HG03103 (cell line): ENCODE measurements at regions not wholly inside any gene's neighbourhood (a gene's known extent, or its start where the extent isn't known, plus 50 kb on each side); places are given as distances from the start of the nearest gene placed in this dataset.

Source experiments
- ATAC-seq: cut with Tn5 transposase; IDR thresholded peaks from one replicate; pipeline ENCODE4 v1.9.1; 2021; ENCODE audit warnings: low read depth; ENCODE audit not compliant: unreplicated experiment

GRCh38 chr1:37237948-37238347 is 203.6 kb upstream of the GRIK3 start:
- ATAC-seq, result no peak

DNA sequence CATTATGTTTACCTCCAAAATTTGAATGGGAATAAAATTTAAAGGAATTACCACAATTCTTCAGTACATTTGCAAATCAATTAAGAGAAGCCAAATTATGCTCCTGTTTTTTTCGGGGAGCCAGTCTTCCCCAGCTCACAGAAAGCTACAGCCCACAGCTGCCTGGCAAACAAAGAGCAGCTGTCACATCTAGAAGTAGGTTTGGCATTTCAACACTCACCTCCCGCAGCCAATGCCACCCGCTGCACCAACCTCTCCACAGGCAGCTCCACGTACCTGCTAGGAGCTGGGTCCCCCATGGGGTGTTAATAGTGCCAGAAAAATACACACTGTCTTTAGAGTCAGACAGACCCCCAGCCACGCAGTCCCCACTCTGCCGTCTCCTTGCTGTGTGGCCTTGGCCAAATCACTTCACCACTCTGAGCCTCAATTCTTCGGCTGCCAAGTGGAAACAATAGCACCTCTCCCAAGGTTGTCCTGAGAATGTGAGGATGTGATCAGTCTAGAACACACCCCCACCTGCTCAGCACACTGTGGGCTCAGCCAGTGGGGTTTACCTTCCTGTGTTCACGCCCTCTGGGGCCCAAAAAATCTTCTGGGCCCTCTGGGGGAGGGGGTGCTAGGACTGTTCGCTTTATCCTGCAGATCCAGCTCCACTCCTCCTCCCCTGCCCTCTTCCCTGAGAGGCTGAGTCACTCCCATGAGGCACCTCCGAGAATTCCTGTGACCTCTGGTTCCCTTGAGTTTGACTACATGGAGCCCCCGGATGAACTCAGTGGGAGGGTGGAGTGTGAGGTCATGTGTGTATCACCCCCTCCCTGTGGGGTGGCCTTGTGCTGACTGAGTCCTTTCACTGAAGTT is 204.3 kb upstream of the GRIK3 start:
- ATAC-seq, result no peak

GRCh38 chr1:37239225-37239740 is 205.0 kb upstream of the GRIK3 start:
- ATAC-seq, result no peak

DNA sequence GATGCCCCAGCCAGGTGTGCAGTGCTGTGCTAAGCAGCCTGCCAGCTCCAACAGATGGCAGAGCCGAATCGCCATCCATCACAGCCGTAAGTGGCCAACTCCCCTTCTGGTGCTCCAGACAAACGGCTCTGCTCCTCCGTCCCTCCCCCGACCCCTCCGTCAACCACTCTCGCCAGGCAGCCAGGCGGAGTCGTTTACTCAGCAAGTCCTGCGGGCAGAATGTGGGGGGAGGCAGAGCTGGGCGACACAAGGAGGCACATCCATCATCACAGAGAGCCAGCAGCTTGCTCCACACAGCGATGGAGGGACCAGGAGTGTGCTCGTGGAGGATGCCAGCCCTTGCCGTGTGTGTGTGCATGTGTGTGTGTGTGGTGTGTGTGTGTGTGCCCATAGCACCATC is 206.6 kb upstream of the GRIK3 start:
- no peak for ATAC-seq

- ATAC-seq, result no peak
Measured at GRCh38 chr1:37242501-37242900, 208.2 kb upstream of the GRIK3 start.

- ATAC-seq, result no peak
Measured at GRCh38 chr1:37243368-37244082, 209.2 kb upstream of the GRIK3 start.

DNA sequence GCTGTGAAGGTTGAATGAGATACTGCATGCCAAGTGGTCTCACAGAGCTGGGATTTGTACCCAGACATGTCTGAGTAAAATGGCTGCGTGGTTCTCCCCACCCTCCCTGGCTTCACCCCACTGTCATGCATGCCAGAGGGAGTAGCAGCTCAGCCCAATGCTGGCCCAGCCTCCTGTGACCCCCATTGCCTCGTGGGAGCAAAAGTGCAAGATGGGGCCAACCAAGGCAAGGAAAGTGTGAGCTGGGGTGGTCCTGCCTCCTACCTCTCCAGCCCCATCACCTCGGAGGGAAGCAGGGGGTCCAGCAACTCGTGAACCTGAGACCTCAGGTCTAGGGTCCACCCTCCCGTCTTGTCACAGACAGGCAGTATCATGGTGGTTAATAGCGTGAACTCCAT is 209.8 kb upstream of the GRIK3 start:
- no peak for ATAC-seq

DNA sequence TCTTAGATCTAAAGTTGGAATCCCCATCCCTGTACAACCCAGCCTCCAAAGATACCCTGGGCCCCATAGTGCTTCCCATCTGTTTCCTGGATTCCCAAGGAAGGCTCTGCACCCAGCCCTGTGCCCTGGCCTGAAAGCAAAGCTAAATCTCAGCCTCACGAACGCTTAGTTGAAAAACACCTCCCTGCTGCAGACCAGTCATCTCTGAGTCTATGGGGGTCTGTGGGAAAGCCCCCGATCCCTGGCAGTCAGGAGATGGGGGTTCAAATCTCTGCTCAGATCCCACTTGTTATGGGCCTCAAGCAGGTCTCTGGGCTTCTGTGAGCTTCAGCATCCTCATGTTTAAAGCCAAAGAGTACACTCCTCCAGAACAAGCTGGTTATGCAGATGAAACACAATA is 210.5 kb upstream of the GRIK3 start:
- no peak for ATAC-seq

- ATAC-seq, result no peak
Measured at GRCh38 chr1:37246631-37247030, 212.3 kb upstream of the GRIK3 start.

GRCh38 chr1:37250371-37250770 is 216.1 kb upstream of the GRIK3 start:
- ATAC-seq, result no peak

- no peak for ATAC-seq
Measured at GRCh38 chr1:37255136-37255795, 219.1 kb upstream of the ZC3H12A start.

DNA sequence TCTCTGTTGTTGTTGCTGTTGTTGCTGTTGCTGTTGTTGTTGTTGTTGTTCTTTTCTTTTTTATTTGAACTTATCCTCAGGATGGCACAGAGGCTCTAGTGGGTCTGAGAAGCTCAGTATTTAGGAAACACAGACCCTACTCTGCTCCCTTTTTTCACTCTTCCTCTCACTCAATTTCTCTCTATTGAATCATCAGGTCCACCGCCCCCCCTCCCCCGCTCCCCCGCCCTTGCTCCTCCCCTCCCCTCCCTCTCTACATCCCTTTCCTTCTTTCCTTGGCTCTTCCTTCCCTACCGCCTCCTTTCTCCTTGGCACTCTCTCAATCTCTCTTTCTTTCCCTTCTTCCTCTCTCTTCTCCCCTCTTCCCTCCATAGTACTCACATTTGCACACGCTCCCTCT is 218.5 kb upstream of the ZC3H12A start:
- ATAC-seq, result no peak

DNA sequence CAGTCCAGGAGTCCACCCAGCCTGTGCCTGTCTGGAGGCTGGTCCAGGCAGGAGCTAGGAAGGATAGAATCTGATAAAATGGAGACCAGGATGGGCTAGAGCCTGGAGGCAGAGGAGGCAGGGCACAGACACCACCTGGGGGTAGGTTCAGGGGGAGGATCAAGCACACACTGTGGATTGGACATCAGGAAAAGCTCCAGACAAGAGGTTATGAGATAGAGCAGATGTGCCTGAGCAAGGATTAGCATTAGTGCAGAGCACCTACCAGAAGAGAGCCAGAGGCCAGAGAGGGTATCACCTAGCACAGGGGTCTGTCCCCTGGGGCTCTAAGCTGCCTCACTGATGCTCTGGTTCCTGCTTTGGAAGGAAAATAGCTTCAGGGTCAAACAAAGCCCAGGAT is 216.7 kb upstream of the ZC3H12A start:
- ATAC-seq, result no peak

GRCh38 chr1:37258068-37258467 is 216.3 kb upstream of the ZC3H12A start:
- ATAC-seq, result no peak

GRCh38 chr1:37259019-37259418 is 215.4 kb upstream of the ZC3H12A start:
- no peak for ATAC-seq

DNA sequence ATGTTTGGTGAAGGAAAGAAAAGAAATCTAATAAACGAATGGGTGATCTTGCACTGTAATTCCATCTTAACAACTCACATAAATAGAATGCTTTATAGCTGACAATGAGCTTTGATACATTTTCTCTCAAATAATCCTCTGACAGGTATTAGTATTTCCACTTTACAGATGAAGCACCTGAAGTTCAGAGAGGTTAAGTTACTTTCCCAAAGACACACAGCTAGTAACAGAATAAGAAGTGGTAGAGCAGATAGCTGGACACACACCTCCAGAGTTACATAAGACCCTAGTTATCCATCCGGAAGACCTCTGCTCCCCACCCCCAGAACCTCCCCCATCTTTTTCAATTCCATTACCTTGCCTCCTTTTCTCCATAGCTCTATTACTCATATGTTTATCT is 213.3 kb upstream of the ZC3H12A start:
- no peak for ATAC-seq

DNA sequence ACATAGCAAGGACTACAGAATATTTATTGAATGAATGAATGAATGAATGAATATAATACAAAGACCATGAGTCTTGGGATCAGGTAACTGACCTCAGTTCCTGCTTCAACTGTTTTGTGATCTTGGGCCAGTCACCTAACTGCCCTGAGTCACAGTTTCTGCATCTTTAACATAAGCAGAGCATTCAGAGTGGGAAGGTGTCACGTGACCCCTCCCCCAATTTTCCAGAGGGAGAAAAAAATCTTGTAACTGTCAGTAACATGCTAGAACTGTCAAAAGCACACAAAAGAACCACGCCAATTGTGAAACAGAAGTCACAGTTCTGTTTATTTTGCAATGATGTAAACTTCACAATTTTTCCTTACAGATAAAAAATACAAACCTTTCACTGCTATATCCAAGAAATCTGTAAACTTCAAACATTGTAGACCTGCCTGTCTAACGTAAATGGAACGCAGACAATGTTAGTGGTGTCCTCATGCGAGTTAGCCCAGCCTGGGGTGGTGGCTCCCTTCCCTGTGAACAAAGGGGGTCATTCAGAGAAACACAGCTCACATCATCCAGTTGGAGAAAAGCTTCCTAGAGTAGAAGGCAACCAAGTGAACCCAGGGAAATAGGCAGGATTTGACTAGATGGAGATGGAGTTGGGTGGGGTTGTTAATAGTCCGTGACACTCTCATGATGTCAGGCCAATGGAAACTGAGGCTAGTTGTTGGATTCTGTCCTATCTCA is 211.8 kb upstream of the ZC3H12A start:
- ATAC-seq, result no peak

DNA sequence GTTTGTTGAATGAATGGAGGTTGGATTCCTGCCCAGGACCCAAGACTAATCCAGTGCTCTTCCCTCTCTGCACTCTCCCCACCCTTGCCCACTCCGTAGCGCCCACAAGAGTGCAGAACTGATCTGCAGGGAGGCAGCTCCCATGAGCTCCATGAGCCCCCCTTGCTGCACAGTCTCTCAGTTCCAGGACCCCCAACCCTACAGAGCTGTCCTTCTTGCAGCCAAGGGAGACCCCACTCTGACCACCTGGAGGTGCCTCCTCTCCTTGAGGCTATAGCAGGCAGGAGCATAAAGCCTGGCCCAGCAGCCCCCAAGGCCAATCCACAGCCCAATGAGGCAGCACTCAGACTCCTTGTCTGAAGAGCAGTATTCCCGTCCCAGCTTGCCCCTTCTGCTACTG is 209.2 kb upstream of the ZC3H12A start:
- no peak for ATAC-seq

GRCh38 chr1:37265786-37266667 is 208.4 kb upstream of the ZC3H12A start:
- ATAC-seq, result no peak
